ENCODE measurements at regions not wholly inside any gene's neighbourhood (a gene's known extent, or its start where the extent isn't known, plus 50 kb on each side); places are given as distances from the start of the nearest gene placed in this dataset.

GRCh38 chr16:64453646-64454045 is 668.2 kb downstream of the CDH11 start:
- Histone ChIP-seq H3K27me3 (ENCODE audit: control insufficient read depth in 3 of 3, insufficient read depth in 3 of 3, low read depth in 1 of 3, low read length in 3 of 3) (no peaks in the 10 kb centered on the region), H3K23ac (ENCODE audit: low read depth, low read length, poor library complexity) (no peak overlapping the region), H3K4me3 (ENCODE audit: low read length in 2 of 2) (no peak overlapping the region), H3K4me2 (ENCODE audit: insufficient read depth, low read length, poor library complexity, severe bottlenecking) (no peak overlapping the region), H3K4me1 (ENCODE audit: control insufficient read depth in 2 of 2, insufficient read depth in 1 of 2, low read depth in 1 of 2, low read length in 2 of 2) (peaks cover 0 to 3% of the 10 kb centered on the region in 2 donors), H3K18ac (ENCODE audit: low read length) (no peak overlapping the region), H2BK120ac (ENCODE audit: low read depth, low read length) (no peak overlapping the region), H2BK15ac (ENCODE audit: low read length) (no peak overlapping the region), H3K27ac (replicated peaks; ENCODE audit: low read length) (no peak overlapping the region), H3K79me1 (ENCODE audit: low read depth, low read length) (no peaks in the 10 kb centered on the region), H2BK5ac (ENCODE audit: low read length) (no peak overlapping the region), H3K36me3 (replicated peaks in 1 of 2; ENCODE audit: control insufficient read depth in 2 of 2, insufficient read depth in 2 of 2, low read length in 2 of 2) (no peaks in the 10 kb centered on the region), H3K14ac (ENCODE audit: low read length) (no peak overlapping the region), H3K9ac (ENCODE audit: low read depth, low read length, poor library complexity) (no peak overlapping the region), H2AFZ (ENCODE audit: low read length) (no peak overlapping the region), H3K4ac (ENCODE audit: low read length) (no peak overlapping the region), H2AK5ac (ENCODE audit: low read depth, low read length) (no peak overlapping the region), H3K9me3 (replicated peaks in 1 of 2; ENCODE audit: control insufficient read depth in 2 of 2, insufficient read depth in 1 of 2, low read depth in 1 of 2, low read length in 2 of 2) (peaks cover 0 to 3% of the 10 kb centered on the region in 2 donors), H4K8ac (ENCODE audit: low read depth, low read length) (no peak overlapping the region), H4K91ac (ENCODE audit: low read depth, low read length, poor library complexity) (no peak overlapping the region), H2BK12ac (ENCODE audit: low read length) (no peak overlapping the region)
- WGBS, 2 donors (ENCODE audit: extremely low coverage in 2 of 2, insufficient read length in 2 of 2, insufficient replicate concordance in 1 of 2), result no CpG with 5 or more reads among the region's 2 CpGs
- no peak for DNase-seq (ENCODE audit: low spot score)

GRCh38 chr16:64452446-64452845 is 669.4 kb downstream of the CDH11 start:
- Histone ChIP-seq H3K4me3 (ENCODE audit: low read length in 2 of 2) (no peak overlapping the region), H3K14ac (ENCODE audit: low read length) (no peak overlapping the region), H3K36me3 (replicated peaks in 1 of 2; ENCODE audit: control insufficient read depth in 2 of 2, insufficient read depth in 2 of 2, low read length in 2 of 2) (no peaks in the 10 kb centered on the region), H2AFZ (ENCODE audit: low read length) (no peak overlapping the region), H4K8ac (ENCODE audit: low read depth, low read length) (no peak overlapping the region), H3K79me1 (ENCODE audit: low read depth, low read length) (no peaks in the 10 kb centered on the region), H3K27ac (replicated peaks; ENCODE audit: low read length) (no peak overlapping the region), H3K18ac (ENCODE audit: low read length) (no peak overlapping the region), H2BK15ac (ENCODE audit: low read length) (no peak overlapping the region), H4K91ac (ENCODE audit: low read depth, low read length, poor library complexity) (no peak overlapping the region), H3K4me2 (ENCODE audit: insufficient read depth, low read length, poor library complexity, severe bottlenecking) (no peak overlapping the region), H2BK5ac (ENCODE audit: low read length) (no peak overlapping the region), H2BK120ac (ENCODE audit: low read depth, low read length) (no peak overlapping the region), H2AK5ac (ENCODE audit: low read depth, low read length) (no peak overlapping the region), H2BK12ac (ENCODE audit: low read length) (no peak overlapping the region), H3K4me1 (ENCODE audit: control insufficient read depth in 2 of 2, insufficient read depth in 1 of 2, low read depth in 1 of 2, low read length in 2 of 2) (peaks cover 0 to 3% of the 10 kb centered on the region in 2 donors), H3K23ac (ENCODE audit: low read depth, low read length, poor library complexity) (no peak overlapping the region), H3K9me3 (replicated peaks in 1 of 2; ENCODE audit: control insufficient read depth in 2 of 2, insufficient read depth in 1 of 2, low read depth in 1 of 2, low read length in 2 of 2) (peaks cover 0 to 3% of the 10 kb centered on the region in 2 donors), H3K27me3 (ENCODE audit: control insufficient read depth in 3 of 3, insufficient read depth in 3 of 3, low read depth in 1 of 3, low read length in 3 of 3) (no peaks in the 10 kb centered on the region), H3K4ac (ENCODE audit: low read length) (no peak overlapping the region), H3K9ac (ENCODE audit: low read depth, low read length, poor library complexity) (no peak overlapping the region)
- DNase-seq (ENCODE audit: low spot score), result no peak

- H3K79me1 ChIP-seq (ENCODE audit: low read depth, low read length), result no peaks in the 10 kb centered on the region
- H4K91ac ChIP-seq (ENCODE audit: low read depth, low read length, poor library complexity), result no peak overlapping the region
- H3K18ac ChIP-seq (ENCODE audit: low read length), result no peak overlapping the region
- no peak overlapping the region for H3K4ac ChIP-seq (ENCODE audit: low read length)
- DNase-seq (ENCODE audit: low spot score), result no peak
- H2AK5ac ChIP-seq (ENCODE audit: low read depth, low read length), result no peak overlapping the region
- no peak overlapping the region for H3K4me2 ChIP-seq (ENCODE audit: insufficient read depth, low read length, poor library complexity, severe bottlenecking)
- H3K9me3 ChIP-seq (replicated peaks in 1 of 2; ENCODE audit: control insufficient read depth in 2 of 2, insufficient read depth in 1 of 2, low read depth in 1 of 2, low read length in 2 of 2), result peaks cover 0 to 3% of the 10 kb centered on the region in 2 donors
- no peak overlapping the region for H3K14ac ChIP-seq (ENCODE audit: low read length)
- no peaks in the 10 kb centered on the region for H3K27me3 ChIP-seq (ENCODE audit: control insufficient read depth in 3 of 3, insufficient read depth in 3 of 3, low read depth in 1 of 3, low read length in 3 of 3)
- no peak overlapping the region for H3K4me3 ChIP-seq (ENCODE audit: low read length in 2 of 2)
- H3K23ac ChIP-seq (ENCODE audit: low read depth, low read length, poor library complexity), result no peak overlapping the region
- no peak overlapping the region for H4K8ac ChIP-seq (ENCODE audit: low read depth, low read length)
- H3K36me3 ChIP-seq (replicated peaks in 1 of 2; ENCODE audit: control insufficient read depth in 2 of 2, insufficient read depth in 2 of 2, low read length in 2 of 2), result no peaks in the 10 kb centered on the region
- H2BK12ac ChIP-seq (ENCODE audit: low read length), result no peak overlapping the region
- no CpG with 5 or more reads among the region's 4 CpGs for WGBS, 2 donors (ENCODE audit: extremely low coverage in 2 of 2, insufficient read length in 2 of 2, insufficient replicate concordance in 1 of 2)
- H3K27ac ChIP-seq (replicated peaks; ENCODE audit: low read length), result no peak overlapping the region
- H2BK5ac ChIP-seq (ENCODE audit: low read length), result no peak overlapping the region
- peaks cover 0 to 3% of the 10 kb centered on the region in 2 donors for H3K4me1 ChIP-seq (ENCODE audit: control insufficient read depth in 2 of 2, insufficient read depth in 1 of 2, low read depth in 1 of 2, low read length in 2 of 2)
- H2BK15ac ChIP-seq (ENCODE audit: low read length), result no peak overlapping the region
- H2BK120ac ChIP-seq (ENCODE audit: low read depth, low read length), result no peak overlapping the region
- H3K9ac ChIP-seq (ENCODE audit: low read depth, low read length, poor library complexity), result no peak overlapping the region
- no peak overlapping the region for H2AFZ ChIP-seq (ENCODE audit: low read length)
These were observed 671.7 kb downstream of the CDH11 start for GRCh38 chr16:64450177-64450576.

GRCh38 chr16:64449506-64449905 is 672.4 kb downstream of the CDH11 start:
- Histone ChIP-seq H2AFZ (ENCODE audit: low read length) (no peak overlapping the region), H3K27me3 (ENCODE audit: control insufficient read depth in 3 of 3, insufficient read depth in 3 of 3, low read depth in 1 of 3, low read length in 3 of 3) (no peaks in the 10 kb centered on the region), H3K4ac (ENCODE audit: low read length) (no peak overlapping the region), H3K79me1 (ENCODE audit: low read depth, low read length) (no peaks in the 10 kb centered on the region), H3K14ac (ENCODE audit: low read length) (no peak overlapping the region), H2BK12ac (ENCODE audit: low read length) (no peak overlapping the region), H4K8ac (ENCODE audit: low read depth, low read length) (no peak overlapping the region), H3K9ac (ENCODE audit: low read depth, low read length, poor library complexity) (no peak overlapping the region), H2BK15ac (ENCODE audit: low read length) (no peak overlapping the region), H3K18ac (ENCODE audit: low read length) (no peak overlapping the region), H2BK120ac (ENCODE audit: low read depth, low read length) (no peak overlapping the region), H2AK5ac (ENCODE audit: low read depth, low read length) (no peak overlapping the region), H3K27ac (replicated peaks; ENCODE audit: low read length) (no peak overlapping the region), H3K9me3 (replicated peaks in 1 of 2; ENCODE audit: control insufficient read depth in 2 of 2, insufficient read depth in 1 of 2, low read depth in 1 of 2, low read length in 2 of 2) (peaks cover 0 to 3% of the 10 kb centered on the region in 2 donors), H3K4me2 (ENCODE audit: insufficient read depth, low read length, poor library complexity, severe bottlenecking) (no peak overlapping the region), H3K4me1 (ENCODE audit: control insufficient read depth in 2 of 2, insufficient read depth in 1 of 2, low read depth in 1 of 2, low read length in 2 of 2) (peaks cover 2 to 3% of the 10 kb centered on the region in 2 donors), H3K23ac (ENCODE audit: low read depth, low read length, poor library complexity) (no peak overlapping the region), H4K91ac (ENCODE audit: low read depth, low read length, poor library complexity) (no peak overlapping the region), H3K4me3 (ENCODE audit: low read length in 2 of 2) (no peak overlapping the region), H2BK5ac (ENCODE audit: low read length) (no peak overlapping the region), H3K36me3 (replicated peaks in 1 of 2; ENCODE audit: control insufficient read depth in 2 of 2, insufficient read depth in 2 of 2, low read length in 2 of 2) (no peaks in the 10 kb centered on the region)
- no peak for DNase-seq (ENCODE audit: low spot score)
